HG03066 (cell line): ENCODE measurements at regions not wholly inside any gene's neighbourhood (a gene's known extent, or its start where the extent isn't known, plus 50 kb on each side); places are given as distances from the start of the nearest gene placed in this dataset.

Experiments
- ATAC-seq: cut with Tn5 transposase; IDR thresholded peaks from one replicate; pipeline ENCODE4 v1.9.1; 2021; ENCODE audit warnings: low read depth; ENCODE audit not compliant: unreplicated experiment

DNA sequence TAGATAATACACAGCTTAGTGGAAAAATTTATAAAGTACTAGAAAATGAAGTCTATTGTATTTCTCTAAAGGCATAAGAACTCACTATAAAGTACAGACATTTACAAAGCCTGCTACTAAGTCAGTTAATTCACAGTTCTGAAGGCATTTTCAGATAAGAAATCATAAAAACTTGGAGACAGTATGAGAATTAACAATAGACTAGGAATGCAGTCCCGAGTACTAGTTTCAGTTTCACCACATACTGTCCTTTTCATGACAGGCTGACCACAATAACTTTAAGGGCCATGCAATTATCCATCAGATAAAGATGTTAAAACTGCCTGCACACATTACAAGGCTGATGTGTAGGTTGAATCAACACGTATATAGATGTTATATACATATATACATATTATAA, 362.6 kb upstream of the SMC2 start:
- no peak for ATAC-seq

- no peak for ATAC-seq
These were observed 359.6 kb upstream of the SMC2 start for GRCh38 chr9:103734471-103734870.

DNA sequence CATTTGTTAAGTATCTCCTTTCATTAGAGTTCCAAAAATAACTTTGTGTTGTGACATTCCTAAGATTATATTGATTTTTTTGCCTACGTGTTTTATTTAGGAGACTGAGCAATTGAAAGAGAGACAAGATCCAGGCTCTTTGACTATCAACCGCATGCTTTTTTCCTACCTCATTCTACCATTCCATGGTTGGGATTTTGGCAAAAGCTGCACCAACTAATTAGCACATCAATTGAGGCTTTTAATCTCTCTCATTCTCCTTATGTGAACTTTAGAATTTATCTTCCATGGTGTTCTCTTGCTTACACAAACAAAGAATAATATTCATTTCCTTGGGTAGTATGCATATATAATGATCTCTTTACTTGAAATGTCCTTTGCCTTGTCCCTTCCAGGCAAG, 338.7 kb upstream of the SMC2 start:
- ATAC-seq = no peak

DNA sequence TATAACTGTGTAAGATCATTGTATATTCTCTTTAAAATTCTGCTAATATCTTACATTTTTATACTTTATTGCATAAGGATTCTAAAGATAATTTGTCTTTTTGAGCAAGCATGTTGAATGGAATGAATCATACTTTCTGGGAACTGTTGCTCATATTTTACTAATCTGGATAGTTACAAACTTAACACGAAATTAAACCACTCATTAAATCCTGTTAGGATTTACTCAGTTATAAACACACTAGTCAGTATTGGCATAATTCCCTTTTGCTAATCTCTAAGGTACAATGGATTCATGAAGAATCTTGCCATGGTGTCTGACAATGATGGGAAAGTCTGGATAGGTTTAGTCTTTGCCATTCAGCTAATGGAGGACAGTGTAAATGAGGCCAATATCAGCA, 338.1 kb upstream of the SMC2 start:
- no peak for ATAC-seq

DNA sequence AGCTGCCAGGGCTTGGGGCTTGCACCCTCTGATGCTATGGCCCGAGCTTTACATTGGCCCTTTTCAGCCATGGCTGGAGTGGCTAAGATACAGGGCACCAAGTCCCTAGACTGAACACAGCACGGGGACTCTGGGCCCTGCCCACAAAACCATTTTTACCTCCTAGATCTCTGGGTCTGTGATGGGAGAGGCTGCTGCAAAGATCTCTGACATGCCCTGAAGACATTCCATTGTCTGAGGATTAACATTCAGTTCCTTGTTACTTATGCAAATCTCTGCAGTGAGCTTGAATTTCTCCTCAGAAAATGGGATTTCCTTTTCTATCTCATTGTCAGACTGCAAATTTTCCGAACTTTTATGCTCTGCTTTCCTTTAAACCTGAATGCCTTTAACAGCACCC, 337.0 kb upstream of the SMC2 start:
- ATAC-seq = no peak

GRCh38 chr9:103761466-103761865, 332.6 kb upstream of the SMC2 start:
- ATAC-seq = no peak

DNA sequence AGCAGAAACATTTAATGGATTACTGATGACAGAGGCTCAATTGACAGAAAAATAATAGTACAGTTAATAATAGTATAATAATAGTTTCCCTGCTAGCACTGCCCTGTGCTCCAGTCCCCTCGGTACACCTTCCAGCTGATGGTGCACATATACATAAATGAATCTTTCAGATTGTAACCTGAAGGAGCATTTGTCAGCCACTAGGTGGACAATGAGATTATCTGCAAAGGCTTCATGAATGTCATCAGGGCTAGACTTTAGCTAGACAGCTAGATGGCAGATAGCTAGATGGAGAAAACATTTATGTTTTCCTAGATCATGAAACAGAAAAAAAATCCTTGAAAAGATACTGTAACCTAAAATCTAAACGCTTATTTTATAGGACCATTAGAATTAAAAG, 304.4 kb upstream of the SMC2 start:
- peak; percentile 76 for ATAC-seq

GRCh38 chr9:103798620-103799019, 295.5 kb upstream of the SMC2 start:
- peak; percentile 99 for ATAC-seq

GRCh38 chr9:103799959-103800358, 294.1 kb upstream of the SMC2 start:
- ATAC-seq = no peak

GRCh38 chr9:103802068-103802467, 292.0 kb upstream of the SMC2 start:
- ATAC-seq = no peak

GRCh38 chr9:103803245-103803644, 290.9 kb upstream of the SMC2 start:
- no peak for ATAC-seq

- ATAC-seq = no peak
These were observed 289.9 kb upstream of the SMC2 start for GRCh38 chr9:103804077-103804735.

DNA sequence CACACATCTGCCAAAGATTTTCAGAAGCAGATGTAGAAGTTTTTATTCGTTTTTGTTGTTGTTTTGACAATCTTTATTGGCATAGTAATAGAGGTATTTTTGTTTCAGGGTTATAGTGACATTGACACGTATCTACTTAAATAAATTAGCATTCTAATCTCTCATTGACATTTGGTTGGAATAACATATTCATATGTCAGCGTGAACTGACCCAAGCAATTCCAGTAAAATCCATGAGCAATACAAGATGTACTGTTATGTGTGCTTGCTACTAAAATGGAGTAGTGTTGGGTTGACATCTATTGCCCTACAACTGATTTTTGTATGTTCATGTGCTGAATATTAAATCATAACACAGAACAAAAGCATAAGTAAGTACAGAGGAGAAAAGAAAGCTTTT, 284.4 kb upstream of the SMC2 start:
- ATAC-seq = no peak

- no peak for ATAC-seq
These were observed 282.6 kb upstream of the SMC2 start for GRCh38 chr9:103811462-103811861.

DNA sequence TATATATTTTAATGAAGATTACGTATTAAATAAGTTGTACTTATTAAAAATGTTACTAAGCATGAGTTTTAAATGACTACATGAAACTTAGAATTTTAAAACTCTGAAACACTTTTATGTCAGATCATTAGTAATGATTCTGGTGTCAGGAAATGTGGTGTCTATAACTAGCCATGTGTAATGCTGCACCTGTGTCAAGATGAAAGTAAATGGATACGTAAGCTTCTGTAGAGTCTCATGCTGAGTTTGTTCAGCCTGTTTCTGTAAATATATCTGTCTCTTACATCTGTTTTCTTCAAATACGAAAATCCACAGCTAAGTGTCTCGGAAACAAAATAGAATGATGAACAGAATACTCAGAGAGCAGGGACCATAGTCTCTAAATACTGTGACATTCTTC, 278.0 kb upstream of the SMC2 start:
- no peak for ATAC-seq

DNA sequence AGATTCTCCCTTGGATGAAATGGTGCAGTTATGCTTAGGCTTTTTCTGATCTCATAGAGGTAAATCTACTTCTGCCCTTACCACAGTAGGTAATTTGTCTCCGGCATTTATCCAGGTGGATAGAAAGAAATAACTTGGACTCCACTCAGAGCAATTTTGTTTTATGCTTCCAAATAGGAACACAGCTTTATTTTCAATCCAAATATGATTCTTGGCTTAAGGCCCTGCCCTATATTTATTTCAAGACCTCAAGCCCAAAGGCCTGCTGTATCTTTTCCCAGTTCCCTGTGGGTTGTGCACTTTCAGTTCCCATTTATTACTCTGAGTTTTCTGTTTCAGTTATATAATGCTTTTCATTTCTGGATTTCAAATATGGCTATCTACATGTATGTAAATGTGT, 274.2 kb upstream of the SMC2 start:
- no peak for ATAC-seq

- no peak for ATAC-seq
These were observed 273.0 kb upstream of the SMC2 start for GRCh38 chr9:103821115-103821514.

GRCh38 chr9:103837940-103838339, 256.2 kb upstream of the SMC2 start:
- ATAC-seq = no peak

DNA sequence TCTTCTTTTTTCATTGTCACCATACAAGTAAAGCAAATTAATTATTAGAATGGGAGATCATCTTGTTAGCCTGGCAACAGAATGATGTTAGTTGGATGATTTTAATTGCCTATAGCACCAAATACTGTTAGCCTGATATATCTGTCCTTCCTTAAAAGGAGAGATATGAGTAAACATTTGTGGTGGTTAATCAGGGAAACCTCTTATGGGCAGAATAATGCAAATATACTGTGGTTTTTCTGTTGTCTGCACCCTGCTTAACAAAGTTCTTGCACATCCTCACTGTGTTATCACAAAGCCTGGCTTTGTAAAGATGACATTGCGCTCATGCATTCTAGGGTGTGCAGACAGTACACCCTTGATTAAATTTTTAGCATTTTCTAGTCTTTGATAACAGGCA, 254.9 kb upstream of the SMC2 start:
- no peak for ATAC-seq

GRCh38 chr9:103867886-103868285, 226.2 kb upstream of the SMC2 start:
- ATAC-seq = no peak

GRCh38 chr9:103872811-103873210, 221.3 kb upstream of the SMC2 start:
- ATAC-seq = no peak

DNA sequence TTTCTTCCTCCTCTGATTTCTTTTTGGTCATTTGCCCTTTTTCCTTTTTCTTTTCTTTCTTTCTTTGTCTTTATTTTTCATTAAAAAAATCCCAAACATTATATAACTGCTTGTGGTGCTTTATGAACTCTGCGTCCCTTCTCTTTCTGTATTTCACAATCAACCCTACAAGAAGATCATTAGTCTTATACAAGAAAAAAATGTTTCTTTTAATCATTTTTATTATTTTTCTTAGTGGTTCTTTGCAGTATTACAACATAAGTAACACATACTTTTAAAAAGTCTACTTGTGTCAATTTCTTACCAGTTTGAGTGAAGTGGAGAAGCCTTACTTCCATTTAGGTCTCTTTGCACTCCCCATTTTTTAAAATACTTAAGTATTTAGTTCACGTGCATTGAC, 212.7 kb upstream of the SMC2 start:
- no peak for ATAC-seq

DNA sequence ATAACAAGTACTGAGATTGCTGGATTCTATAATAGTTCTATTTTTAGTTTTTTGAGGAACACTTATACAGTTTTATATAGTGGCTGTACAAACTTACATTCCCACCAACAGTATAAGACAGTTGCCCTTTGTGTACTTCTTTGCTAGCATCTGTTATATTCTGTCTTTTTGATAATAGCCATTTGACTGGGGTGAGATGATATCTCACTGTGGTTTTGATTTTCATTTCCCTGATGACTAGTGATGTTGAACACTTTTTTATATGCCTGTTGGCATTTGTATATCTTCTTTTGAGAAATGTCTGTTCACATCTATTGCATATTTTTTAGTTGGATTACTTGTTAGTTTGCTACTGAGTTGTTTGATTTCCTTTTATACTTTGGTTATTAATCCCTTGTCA, 204.1 kb upstream of the SMC2 start:
- ATAC-seq = no peak
